Panc1 (cell line): ENCODE measurements at regions not wholly inside any gene's neighbourhood (a gene's known extent, or its start where the extent isn't known, plus 50 kb on each side); places are given as distances from the start of the nearest gene placed in this dataset.

Experiments
- ATAC-seq: fragments of 200-7000 bp; cut with Tn5 transposase; 2 replicates; pipeline ENCODE4 v1.9.1; 2020; ENCODE audit warnings: mild to moderate bottlenecking, moderate library complexity
- BruUV-seq: library from RNA; stranded (reverse); fragments of 400-500 nt; replicated peaks from 2 replicates; lab custom pipeline; 2021; lab: Mats Ljungman, UMichigan
- CTCF ChIA-PET: fragments of 300-600 bp; sonication (Branson Sonifier 250); formaldehyde crosslinking; loops from one replicate; lab custom pipeline; 2022; ENCODE audit warnings: antibody characterized with exemption; lab: Charles Lee
- POLR2A ChIA-PET: fragments of 300-600 bp; sonication (Branson Sonifier 250); formaldehyde crosslinking; loops from one replicate; lab custom pipeline; 2022; ENCODE audit warnings: antibody characterized with exemption; lab: Charles Lee
- DNase-seq: peaks from one replicate; pipeline ENCODE4 v3.0.0-alpha.2; 2010; ENCODE audit warnings: low read depth, low spot score
- H3K27ac ChIP-seq: 2 replicates; pipeline ENCODE4 v1.5.1; 2011; ENCODE audit warnings: mild to moderate bottlenecking, low read length, inconsistent platforms
- H3K27me3 ChIP-seq: fragments of 200-500 bp; sonication (Bioruptor generic); 2 replicates; pipeline ENCODE4 v1.6.0; 2014; ENCODE audit warnings: low read length, inconsistent platforms; ENCODE audit not compliant: control insufficient read depth, insufficient read depth
- H3K36me3 ChIP-seq: fragments of 200-500 bp; sonication (Bioruptor generic); 2 replicates; pipeline ENCODE4 v1.5.1; 2014; ENCODE audit warnings: inconsistent platforms, mild to moderate bottlenecking, low read length, moderate library complexity; ENCODE audit not compliant: control insufficient read depth, insufficient read depth
- H3K4me1 ChIP-seq: 2 replicates; pipeline ENCODE4 v1.5.1; 2011; ENCODE audit warnings: inconsistent platforms, mild to moderate bottlenecking, low read length, moderate library complexity; ENCODE audit not compliant: control insufficient read depth, insufficient read depth
- H3K4me3 ChIP-seq, 2 experiments: 2 replicates each; pipeline ENCODE4 v1.5.1; 2011 to 2012; ENCODE audit warnings: low read depth in 2 of 2, low read length in 2 of 2, mild to moderate bottlenecking in 2 of 2, inconsistent platforms in 1 of 2, moderate library complexity in 1 of 2
- H3K9me3 ChIP-seq: fragments of 200-500 bp; sonication (Bioruptor generic); 2 replicates; pipeline ENCODE4 v1.5.1; 2014; ENCODE audit warnings: low read depth, mild to moderate bottlenecking, inconsistent platforms, low read length, moderate library complexity; ENCODE audit not compliant: control insufficient read depth, insufficient read depth
- CTCF ChIP-seq: fragments of 450-650 bp; IDR thresholded peaks from 2 replicates; pipeline ENCODE4 v1.5.1; 2017; ENCODE audit warnings: mild to moderate bottlenecking
- POLR2AphosphoS5 ChIP-seq: IDR thresholded peaks from 2 replicates; pipeline ENCODE4 v1.6.1; 2012; ENCODE audit warnings: mild to moderate bottlenecking, low read depth, low read length, moderate library complexity
- REST ChIP-seq, 2 experiments: IDR thresholded peaks; 2 replicates each; pipeline ENCODE4 v1.6.1; 2011 to 2012; ENCODE audit warnings: low read depth in 2 of 2, control low read depth in 1 of 2, low read length in 1 of 2, mild to moderate bottlenecking in 1 of 2, moderate library complexity in 1 of 2; ENCODE audit not compliant: insufficient read depth in 1 of 2
- SIN3A ChIP-seq: IDR thresholded peaks from 2 replicates; pipeline ENCODE4 v1.6.1; 2012; ENCODE audit warnings: low read depth, mild to moderate bottlenecking, low read length, moderate library complexity, borderline replicate concordance; ENCODE audit not compliant: insufficient read depth
- TCF7L2 ChIP-seq: IDR thresholded peaks from 2 replicates; pipeline ENCODE4 v1.6.1; 2011; ENCODE audit warnings: mild to moderate bottlenecking, low read depth, low read length, inconsistent platforms
- in situ Hi-C: cut with HindIII; loops from 2 replicates; pipeline ENCODE4 v1.10.0; 2016; ENCODE audit warnings: low sequenced_read_pairs, low pct_unique_long_range_greater_than_20kb
- intact Hi-C: fragments of 100-400 bp; cut with micrococcal nuclease; formaldehyde crosslinking; loops from one replicate; pipeline ENCODE4 v1.10.0; 2022; ENCODE audit not compliant: unreplicated experiment

- ChIA-PET POLR2A (no interaction called here), CTCF (no interaction called here)
- in situ Hi-C loops (no loop called here), intact Hi-C loops (no loop called here)
- H3K9me3 ChIP-seq, result no peaks in the 10 kb centered on the region
- H3K4me3 ChIP-seq, result no peak overlapping the region
- H3K36me3 ChIP-seq, result no peaks in the 10 kb centered on the region
- ATAC-seq, result no peak
- no peaks in the 10 kb centered on the region for H3K27me3 ChIP-seq
- DNase-seq, result no peak
- no peaks in the 10 kb centered on the region for H3K4me1 ChIP-seq
- no TSS peak for BruUV-seq
- TF ChIP-seq CTCF (no peak), POLR2AphosphoS5 (no peak), SIN3A (no peak), REST (IDR thresholded peaks at IDR 0.05; ENCODE audit: insufficient read depth in 1 of 2, low read depth in 2 of 2, low read length in 1 of 2) (no peak), TCF7L2 (no peak)
- no peak overlapping the region for H3K27ac ChIP-seq
These were observed 471.3 kb downstream of the FGF13 start for GRCh38 chrX:138240266-138240665.

GRCh38 chrX:138254001-138254400, 457.5 kb downstream of the FGF13 start:
- no peak for ATAC-seq
- H3K9me3 ChIP-seq, result no peaks in the 10 kb centered on the region
- H3K27ac ChIP-seq, result no peak overlapping the region
- H3K36me3 ChIP-seq, result no peaks in the 10 kb centered on the region
- no peaks in the 10 kb centered on the region for H3K27me3 ChIP-seq
- DNase-seq, result no peak
- BruUV-seq, result no TSS peak
- H3K4me3 ChIP-seq, result no peak overlapping the region
- in situ Hi-C loops, result no loop called here
- ChIA-PET CTCF (no interaction called here), POLR2A (no interaction called here)
- TF ChIP-seq CTCF (no peak), POLR2AphosphoS5 (no peak), TCF7L2 (no peak), SIN3A (no peak), REST (IDR thresholded peaks at IDR 0.05; ENCODE audit: insufficient read depth in 1 of 2, low read depth in 2 of 2, low read length in 1 of 2) (no peak)
- no peaks in the 10 kb centered on the region for H3K4me1 ChIP-seq
- intact Hi-C loops, result no loop called here
